ENCODE measurements at regions not wholly inside any gene's neighbourhood (a gene's known extent, or its start where the extent isn't known, plus 50 kb on each side); places are given as distances from the start of the nearest gene placed in this dataset.

- no peak for TF ChIP-seq CTCF (IDR thresholded peaks at IDR 0.05)
- TF ChIP-seq EP300 (IDR thresholded peaks at IDR 0.05): no peak
- no peak for TF ChIP-seq POLR2A (IDR thresholded peaks at IDR 0.05)
These were observed 1177.4 kb downstream of the KCNT2 start for GRCh38 chr1:195430826-195431225.
